ENCODE measurements at regions not wholly inside any gene's neighbourhood (a gene's known extent, or its start where the extent isn't known, plus 50 kb on each side); places are given as distances from the start of the nearest gene placed in this dataset.

DNA sequence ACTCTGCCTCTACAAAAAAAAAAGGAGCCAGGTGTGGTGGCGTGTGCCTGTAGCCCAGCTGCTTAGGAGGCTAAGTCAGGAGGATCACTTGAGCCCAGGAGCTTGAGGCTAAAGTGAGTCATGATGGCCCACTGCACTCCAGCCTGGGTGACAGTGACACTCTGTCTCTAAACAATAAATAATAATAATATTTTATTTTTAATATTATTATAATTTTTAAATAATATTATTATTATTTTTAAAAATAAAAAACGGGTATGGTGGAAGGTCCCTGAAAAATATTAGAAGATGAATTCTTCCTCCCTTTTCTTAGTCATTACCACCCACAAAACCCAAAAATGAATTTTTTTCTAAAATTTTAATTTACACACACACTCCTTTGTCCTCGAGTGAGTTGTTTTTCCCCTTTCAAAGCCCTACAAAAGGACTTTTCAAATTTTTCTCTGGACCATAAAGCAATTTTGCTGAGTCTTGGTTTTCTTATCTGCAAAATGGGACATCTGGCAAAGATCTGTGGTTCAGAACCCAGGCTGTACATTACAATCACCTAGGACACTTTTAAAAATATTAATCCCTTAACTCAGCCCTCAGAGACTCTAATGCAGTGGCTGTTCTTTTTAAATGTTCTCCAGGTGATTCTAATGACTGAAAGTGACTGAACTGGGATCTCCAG is 174.0 kb upstream of the NEBL start:
- DNase-seq, result no peak

DNA sequence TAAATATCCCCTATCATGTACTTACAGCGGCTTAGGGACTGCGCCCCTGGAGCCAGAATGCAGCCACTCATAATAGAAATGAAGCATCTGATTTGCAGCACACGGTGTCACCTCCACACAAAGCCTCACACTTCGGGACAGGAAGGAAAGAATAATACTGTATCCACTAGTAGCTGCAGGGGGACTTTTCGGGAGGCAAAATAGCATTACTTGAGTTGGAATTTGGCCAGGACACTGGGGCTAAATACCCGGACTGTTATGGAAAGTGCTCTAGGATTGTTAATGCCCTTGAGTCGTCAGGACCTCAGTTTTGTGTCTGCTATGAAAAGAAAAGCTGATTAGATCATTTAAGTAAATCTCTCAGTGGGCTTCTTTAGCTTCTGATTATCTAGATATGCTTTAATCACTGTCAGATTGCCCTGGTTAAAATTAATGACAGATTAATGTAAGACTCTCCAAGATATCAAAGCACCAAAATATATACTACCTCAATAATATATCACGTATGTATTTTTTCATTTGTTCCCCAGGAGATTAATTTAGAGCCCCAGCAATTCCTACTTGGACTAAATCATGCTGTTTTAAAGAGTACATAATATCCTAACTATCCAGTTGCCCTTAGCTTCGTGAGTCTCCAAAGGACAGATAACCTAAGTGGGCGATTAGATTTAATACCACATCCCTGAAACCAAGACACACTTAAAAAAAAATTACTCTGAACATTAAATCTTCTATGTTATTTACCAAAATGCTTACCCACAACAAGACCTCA is 173.0 kb upstream of the NEBL start:
- peak; percentile 37 for DNase-seq

GRCh38 chr10:21069278-21069677 is 172.2 kb upstream of the NEBL start:
- DNase-seq, result peak; percentile 2

DNA sequence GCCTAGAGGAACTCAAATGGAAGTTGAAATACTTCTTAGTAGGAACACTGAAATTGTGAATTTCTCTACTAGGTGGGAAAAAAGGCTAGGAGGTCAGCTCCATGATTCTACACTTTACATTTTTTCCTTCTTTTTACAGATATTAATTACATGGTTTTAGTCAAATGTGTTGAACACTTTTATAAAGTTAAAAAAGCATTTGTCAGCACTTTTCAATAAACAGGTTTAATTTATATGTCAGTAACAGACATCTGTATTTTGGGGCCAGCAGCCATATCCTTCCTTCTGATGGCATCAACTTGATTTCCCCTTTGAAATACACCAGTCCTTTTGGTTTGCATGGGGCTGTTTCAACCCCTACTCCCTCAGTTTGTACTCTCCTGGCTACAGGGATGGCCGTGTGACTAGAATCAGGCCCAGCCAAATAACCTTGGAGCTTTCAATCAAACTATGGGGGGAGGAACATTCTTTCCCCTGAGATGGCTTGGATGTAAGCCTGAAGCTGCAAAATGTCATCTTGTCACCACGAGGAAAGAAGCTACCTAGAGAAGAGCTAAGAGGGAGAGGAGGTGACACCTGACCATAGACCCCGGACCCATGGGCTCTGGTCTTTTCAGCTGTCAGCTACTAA is 171.0 kb upstream of the NEBL start:
- DNase-seq, result no peak

DNA sequence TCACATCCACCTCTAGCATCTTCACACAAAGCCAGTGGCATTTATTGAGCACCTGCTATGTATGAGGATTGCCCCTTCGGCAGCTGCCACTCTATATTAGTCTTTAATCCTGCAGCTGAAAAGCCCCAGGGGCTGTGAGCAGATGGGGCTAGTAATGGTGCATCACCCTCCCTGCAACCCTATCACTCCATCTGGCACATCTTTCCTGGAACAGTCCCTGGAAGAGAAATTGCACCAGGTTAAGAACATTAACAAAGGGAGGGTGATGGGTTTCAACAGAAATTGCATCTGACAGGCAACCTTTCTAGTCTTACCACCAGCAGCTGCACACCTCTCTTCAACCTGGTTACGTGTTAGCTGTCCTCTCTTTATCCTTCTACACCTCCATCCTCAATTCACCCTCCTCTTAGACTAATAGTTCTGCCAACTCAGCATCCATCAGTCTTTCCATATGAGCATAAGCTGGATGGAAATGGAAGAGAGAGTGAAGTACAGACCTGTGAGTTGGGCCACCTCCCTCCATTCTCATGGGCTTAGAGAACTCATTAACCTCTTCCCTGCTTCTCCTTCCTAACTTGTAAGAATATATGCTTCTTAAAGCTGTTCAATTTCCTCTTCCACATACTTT is 168.6 kb upstream of the NEBL start:
- DNase-seq, result peak; percentile 35

DNA sequence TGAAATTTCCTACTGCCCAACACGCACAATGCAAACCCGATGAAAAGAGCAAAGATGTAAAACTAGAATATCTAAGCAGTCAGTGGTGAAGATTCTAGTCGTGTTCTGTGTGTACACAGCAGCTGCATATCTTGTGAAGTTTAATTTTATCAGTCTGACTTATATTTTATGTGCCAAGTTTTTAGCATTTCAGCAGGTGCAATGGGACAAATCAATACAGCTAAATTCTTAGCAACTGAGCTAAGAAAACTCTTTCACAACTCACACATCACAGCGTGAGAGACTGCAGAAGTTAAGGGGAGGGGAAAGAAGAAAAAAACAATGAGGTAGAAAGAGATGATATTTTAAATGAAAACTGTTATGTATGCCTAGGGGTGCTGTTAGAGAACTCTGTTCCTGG is 164.9 kb upstream of the NEBL start:
- DNase-seq, result no peak

DNA sequence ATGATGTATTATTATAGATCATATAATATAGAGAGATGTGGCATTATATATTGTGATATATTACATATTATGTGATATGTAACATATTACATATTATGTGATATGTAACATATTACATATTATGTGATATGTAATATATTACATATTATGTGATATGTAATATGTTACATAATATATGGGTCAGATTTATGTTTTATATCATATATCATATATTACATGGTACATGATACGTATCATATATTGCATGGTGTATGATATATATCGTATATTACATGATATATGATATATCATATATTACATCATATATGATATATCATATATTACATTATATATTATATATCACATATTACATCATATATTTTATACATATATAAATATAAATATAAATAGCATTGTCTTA is 164.1 kb upstream of the NEBL start:
- DNase-seq, result no peak

- DNase-seq, result no peak
Observed at GRCh38 chr10:21060626-21061025, 163.5 kb upstream of the NEBL start.

GRCh38 chr10:21057989-21058388 is 160.9 kb upstream of the NEBL start:
- no peak for DNase-seq

GRCh38 chr10:21057436-21057835 is 160.3 kb upstream of the NEBL start:
- DNase-seq, result no peak

DNA sequence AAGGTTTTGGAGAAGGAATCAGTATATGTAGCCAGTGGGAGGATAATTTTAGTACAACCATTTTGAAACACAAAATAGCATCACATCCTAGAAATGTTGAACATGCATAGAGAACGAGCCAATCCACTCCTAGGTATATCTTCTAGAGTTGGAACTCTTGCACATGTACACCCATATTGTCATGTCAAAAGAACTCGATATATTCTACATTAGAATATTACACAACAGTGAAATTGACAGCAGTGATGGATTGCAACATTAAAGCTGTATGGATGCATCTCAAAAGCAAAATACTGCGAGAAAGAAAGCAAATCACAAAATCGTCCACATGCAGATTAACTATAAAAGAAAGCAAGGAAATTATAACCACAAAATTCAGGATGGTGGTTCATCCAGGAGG is 159.3 kb upstream of the NEBL start:
- DNase-seq, result no peak

DNA sequence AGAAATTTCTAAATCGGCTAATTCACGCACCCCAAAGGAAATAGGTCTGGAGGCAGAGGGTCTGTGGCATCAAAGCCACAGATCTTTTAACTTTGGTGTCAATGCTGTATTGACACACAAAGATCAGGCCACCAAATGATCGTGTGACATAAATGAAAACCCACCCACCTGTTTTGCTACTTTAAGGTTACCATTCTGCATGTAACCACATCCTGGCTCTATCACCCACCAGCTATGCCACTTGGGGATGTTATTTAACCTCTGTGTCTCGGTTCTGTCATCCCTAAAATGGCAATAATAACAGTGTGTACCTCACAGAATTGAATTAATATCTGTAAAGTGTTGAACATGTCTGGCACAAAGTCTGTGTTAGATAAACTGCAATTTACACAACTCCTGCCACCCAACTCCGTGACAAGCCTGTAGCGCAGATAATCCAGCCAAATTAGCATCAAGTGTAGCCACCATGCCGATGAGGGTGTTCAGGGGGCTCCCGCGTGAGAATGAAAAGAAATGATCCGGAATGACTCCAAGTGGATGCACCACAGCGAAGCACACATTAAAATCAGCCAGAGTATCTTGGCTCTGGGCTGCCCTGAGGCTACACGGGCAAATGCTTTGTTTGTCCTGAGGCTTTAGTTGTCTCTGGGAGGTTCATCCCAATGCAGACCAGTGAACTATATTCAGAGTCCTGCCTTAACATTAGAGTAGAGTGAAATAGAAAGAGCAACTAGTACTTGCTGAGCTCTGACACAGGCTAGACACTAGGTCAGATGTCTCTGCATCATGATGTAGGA is 158.4 kb upstream of the NEBL start:
- DNase-seq, result no peak

- DNase-seq, result no peak
Observed at GRCh38 chr10:21053953-21054690, 157.0 kb upstream of the NEBL start.

DNA sequence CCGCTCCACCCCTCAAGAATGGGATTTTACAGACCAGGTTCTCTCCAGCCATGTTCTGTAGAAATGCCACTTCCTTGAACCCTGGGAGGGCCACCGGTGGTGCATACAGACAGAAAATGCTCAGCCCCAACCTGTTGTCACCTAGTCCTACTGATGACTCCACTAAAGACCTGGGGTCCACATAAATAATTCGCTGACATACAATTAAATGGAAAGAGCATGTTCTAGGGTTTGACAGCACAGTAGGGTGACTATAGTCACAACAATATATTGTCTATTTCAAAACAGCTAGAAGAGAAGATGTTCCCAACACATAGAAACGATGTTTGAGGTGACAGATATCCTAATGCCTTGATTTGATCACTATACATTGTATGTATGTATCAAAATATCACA is 155.6 kb upstream of the NEBL start:
- DNase-seq, result no peak

DNA sequence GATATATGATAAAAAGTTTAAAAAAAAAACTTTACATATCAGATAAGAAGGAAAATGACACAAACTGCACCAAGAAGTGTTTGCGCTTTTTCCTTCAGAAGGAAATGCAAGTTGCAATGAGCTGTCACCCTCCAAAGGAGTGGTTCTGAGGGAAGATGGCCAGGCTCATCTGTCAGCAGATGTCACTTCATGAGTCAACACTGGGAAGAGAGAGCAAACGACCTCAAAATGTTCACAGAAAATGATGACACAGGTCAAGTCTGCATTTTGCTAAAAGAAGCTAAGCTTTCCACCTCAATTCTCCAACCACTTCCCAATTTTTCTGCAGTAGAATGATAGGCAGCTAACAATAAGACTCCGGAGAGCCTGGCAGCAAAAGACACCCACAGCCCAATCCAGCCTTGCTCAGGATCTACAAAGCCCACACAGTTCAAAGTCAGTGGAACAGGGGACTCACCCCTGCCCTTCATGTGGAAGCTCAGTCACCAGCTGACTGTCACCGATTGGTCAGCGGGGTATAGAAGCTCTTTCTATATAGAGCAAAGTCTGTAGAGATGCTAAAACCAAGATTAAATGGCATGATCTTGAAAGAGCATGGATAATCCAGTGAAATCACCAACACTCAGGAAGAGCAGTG is 155.1 kb upstream of the NEBL start:
- DNase-seq, result no peak

DNA sequence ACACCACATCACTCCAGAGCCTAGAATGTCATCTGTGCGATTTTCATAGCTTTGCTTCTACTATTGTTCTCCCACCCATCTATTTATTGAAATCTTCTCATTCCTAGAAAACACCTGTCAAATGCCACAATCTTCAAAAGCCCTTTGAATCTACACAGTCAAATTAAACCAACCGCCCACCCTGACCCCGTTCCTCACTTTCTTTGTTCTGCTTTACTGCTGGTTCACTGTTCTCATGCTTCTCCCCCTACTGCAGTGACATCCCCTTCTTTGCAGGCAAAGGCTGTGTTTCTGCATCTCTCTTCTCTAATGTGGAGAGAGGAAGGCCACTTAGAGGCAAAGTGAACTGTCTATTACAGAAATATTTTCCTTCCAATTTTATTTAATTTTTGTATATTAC is 152.4 kb upstream of the NEBL start:
- no peak for DNase-seq

GRCh38 chr10:21048068-21048467 is 151.0 kb upstream of the NEBL start:
- DNase-seq, result no peak

GRCh38 chr10:21047511-21047910 is 150.4 kb upstream of the NEBL start:
- no peak for DNase-seq

DNA sequence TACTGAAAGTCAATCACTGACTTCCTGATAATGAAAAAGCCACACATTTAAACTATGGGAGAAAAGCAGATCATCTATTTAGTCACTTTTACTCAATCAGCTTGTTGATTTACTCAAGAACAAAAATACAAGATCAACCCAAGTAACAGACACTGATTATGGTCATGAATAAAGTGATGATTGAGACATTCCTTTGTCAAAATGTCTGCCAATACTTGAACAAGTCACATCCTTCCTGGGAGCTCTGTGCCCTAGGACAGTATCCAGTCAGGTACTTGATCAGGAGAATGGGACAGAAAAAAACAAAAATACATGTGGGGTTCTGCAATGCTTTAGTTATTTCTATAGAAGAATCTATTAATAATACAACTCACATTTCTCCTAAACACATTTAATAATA is 150.0 kb upstream of the NEBL start:
- no peak for DNase-seq

GRCh38 chr10:21043044-21043443 is 145.9 kb upstream of the NEBL start:
- DNase-seq, result no peak

- no peak for DNase-seq
Observed at GRCh38 chr10:21042536-21042935, 145.4 kb upstream of the NEBL start.
